GM21360 (cell line): ENCODE measurements at regions not wholly inside any gene's neighbourhood (a gene's known extent, or its start where the extent isn't known, plus 50 kb on each side); places are given as distances from the start of the nearest gene placed in this dataset.

Source experiments
- ATAC-seq: cut with Tn5 transposase; IDR thresholded peaks from one replicate; pipeline ENCODE4 v1.9.1; 2021; ENCODE audit warnings: mild to moderate bottlenecking, moderate library complexity; ENCODE audit not compliant: unreplicated experiment

DNA sequence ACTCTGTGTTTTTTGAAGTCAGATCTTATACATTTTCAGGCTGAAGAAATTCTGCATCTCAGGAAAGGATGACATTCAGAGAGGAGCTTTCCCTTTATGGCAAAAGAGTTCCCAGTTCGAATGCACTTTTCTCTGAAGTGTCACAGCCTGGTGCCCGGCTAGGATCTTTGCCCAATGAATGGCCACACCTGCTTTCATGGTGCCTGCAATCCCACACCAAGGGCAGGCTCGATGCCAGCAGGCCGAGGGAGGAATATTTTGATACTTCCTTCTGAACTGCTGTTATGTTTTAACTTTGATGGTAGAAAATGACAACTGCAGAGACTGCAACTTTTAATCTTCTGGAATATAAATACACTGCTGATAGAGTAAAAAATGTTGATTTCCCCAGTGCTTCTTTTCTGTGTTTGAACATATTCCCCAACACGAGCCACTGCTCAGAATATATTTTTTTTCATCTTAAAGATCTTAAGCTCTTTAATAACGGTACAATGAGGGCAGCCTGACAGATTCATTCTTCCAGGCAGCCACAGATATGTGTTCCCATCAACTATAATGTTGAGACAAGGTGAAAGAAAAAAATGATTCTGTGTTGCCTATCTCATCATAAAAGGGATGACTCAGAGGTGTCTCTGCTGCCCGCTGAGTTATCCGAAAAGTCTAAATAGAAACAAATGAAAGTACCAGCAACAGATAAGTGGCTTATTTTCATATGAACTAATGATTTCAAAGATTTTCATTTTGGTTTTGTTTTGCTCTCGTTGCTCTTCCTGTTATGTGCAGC is 848.5 kb downstream of the DCDC2C start:
- ATAC-seq: no peak

GRCh38 chr2:4553241-4553640 is 849.9 kb downstream of the DCDC2C start:
- ATAC-seq: no peak

- no peak for ATAC-seq
These were observed 852.9 kb downstream of the DCDC2C start for GRCh38 chr2:4556135-4556896.

DNA sequence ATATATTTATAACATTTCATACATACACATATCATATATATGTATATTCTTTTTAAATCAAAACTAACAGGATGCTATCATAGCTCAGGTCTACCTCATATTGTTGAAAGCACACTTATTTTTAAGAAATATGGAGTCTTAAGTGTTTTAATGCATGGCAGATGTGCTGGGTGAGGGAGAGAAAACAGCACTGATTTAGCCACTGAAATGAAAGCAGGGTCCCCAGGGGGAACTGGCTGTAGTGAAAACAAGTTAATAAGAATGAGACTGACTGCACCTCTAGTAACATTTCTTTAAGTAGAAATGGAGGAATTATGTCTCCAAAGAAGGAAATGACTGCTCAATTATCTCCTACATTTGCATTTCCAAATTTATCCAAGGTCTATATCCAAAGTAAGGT is 857.8 kb downstream of the DCDC2C start:
- ATAC-seq: no peak

DNA sequence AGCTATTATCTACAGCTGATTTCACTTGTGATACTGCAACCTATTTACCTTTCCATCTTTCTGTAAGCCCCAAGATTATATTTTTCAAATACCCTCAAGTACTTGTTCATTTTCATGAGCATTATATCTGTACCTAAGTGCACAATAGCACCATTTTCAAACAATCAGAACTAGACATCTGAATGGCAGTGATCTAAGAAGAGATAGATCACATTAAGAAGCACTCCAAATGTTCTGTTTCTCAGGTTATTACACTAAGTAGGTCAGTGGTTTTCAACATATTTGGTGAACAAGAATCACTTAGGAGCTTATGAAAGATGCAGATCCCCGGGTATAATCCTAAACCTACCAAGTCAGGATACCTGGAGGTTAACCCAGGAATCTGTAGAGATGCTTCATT is 872.7 kb downstream of the DCDC2C start:
- no peak for ATAC-seq

- no peak for ATAC-seq
These were observed 876.6 kb downstream of the DCDC2C start for GRCh38 chr2:4579977-4580376.

GRCh38 chr2:4585057-4585635 is 881.8 kb downstream of the DCDC2C start:
- no peak for ATAC-seq

GRCh38 chr2:4588606-4589005 is 885.2 kb downstream of the DCDC2C start:
- no peak for ATAC-seq

- no peak for ATAC-seq
These were observed 887.9 kb downstream of the DCDC2C start for GRCh38 chr2:4591261-4591660.

DNA sequence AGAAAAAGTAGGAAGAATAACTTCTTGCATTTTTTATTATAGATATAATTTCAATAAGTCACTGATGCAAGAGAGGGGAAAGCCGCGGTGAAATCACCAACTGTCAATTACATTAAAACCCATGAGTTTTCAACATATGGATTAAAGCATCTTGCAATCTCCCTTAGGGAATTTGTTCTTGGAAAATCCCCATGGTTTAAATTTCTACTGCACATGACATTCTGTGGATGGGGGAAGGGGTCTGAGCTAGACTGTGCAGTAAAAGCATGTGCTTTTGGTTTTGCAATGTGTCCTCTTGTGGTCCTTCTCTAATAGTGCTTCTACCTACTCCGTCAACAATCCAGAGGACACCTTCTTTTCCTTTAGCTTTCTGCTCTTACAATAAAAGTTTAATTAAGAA is 894.0 kb downstream of the DCDC2C start:
- ATAC-seq: no peak

GRCh38 chr2:4604767-4605166 is 901.4 kb downstream of the DCDC2C start:
- no peak for ATAC-seq

DNA sequence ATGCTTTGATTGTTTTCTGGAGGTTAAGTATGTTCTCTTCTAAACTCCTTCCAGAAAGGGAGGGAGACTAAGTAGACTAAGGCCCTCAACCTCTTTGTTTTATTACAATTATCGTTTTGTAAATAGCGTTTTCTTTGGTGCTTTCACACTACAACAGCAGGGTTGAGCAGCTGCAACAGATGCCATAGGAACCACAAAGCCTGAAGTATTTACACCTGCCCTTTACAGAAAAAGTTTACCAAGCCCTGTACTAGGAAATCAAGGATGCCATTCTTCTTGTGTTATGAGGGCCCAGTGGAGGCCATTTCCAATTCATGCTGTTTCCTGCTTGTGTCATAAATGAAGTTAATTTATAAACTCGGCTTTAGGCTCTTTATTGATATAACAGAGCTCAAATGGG is 914.8 kb downstream of the DCDC2C start:
- no peak for ATAC-seq

DNA sequence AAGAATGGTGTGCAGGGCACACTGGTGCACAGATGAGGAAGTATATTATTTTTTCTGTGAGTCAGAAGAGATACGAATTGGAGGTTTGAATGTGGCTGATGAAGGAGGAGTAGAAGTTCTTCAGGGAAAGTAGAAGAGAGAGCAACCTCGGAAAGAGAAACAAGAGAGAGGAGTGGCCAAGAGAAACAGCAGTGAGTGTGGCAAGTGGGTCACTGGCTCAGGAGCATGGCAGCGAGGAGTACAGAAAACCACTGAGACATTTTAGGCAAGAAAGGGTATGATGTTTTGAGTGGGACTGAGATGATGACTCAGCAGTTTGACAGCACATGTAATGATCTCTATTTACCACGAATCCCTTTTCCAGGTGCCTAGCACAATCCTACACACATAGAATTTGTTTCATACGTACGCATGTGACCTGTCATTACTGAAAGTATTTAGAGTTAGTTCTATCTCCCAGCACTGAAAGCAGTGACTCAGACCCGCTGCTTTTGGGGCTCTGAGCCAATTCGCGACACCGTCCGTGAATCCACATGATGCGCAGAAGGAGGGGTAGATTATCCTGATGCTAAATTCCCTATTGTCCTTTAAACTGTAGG is 915.4 kb downstream of the DCDC2C start:
- no peak for ATAC-seq

DNA sequence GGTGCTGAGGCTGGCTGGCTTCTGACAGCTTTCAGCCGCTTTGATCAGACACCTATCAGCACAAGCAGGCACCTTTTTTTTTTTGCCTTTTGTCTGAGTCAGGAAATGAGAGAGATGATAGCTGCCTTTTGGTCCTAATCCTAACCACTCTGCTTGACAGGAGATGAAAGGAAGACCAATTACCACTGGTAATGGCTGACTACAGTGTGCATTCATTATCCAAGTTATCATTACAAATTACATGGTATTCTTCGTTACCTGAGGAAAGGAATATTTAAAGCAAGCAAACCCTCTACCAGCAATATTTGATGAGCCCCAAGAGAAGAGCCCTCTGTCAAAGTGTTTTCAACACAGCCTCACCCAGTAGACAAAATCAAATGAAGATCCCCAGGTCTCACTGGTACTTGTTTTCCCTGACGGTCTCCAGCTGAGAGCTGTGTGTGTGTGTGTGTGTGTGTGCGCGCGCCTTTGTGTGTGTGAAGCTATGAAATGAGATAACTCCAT is 925.7 kb downstream of the DCDC2C start:
- no peak for ATAC-seq

- no peak for ATAC-seq
These were observed 931.9 kb downstream of the DCDC2C start for GRCh38 chr2:4635289-4635688.

- ATAC-seq: no peak
These were observed 950.6 kb downstream of the DCDC2C start for GRCh38 chr2:4653991-4654390.

- ATAC-seq: no peak
These were observed 953.0 kb downstream of the DCDC2C start for GRCh38 chr2:4656326-4656725.

DNA sequence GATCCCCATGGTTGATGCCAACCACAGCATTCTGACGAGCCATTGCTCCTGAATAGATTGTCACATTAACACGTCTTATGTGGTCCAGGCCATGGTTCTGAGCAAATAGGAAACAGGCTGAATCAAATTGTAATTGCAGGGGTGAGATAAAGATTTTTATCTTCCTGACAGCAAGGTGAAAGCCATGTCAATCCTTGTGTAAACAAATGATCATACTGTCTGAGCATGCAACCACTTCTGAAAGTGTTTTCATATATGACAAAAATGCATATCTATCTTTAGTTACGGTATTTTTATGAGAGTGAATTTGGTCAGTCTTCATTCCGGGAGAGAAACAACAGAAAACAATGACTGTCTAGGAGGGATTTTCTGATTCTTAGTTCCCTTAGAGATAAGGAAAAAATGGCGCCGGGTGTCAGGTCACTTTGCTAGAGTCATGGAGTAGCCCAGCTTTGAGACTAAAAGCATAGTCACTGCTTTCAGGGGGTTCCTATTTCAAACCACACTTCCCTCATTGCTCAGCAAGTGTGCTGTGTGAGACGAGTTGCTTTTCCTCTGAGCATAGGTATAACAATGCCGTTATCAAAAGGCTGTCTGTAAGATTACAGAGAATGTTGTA is 958.9 kb downstream of the DCDC2C start:
- no peak for ATAC-seq

DNA sequence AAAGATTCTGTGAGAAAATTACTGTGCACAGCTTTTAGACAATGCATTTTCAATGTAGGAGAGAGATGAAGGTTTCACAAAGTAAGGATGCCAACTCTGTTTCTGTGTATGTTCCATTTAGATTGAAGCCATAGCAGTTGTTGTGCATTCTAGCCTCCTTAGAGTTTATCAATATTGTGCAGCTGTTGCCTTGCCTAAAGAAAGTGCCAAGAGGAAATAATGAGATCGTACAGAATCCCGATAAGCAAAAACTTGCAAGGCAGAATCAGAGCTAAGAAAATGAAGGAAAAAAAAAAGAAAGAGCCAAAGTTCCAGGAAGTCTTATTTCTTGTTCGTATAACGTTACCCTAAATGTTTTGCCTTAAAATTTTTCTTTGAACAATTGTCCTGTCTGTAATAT is 965.0 kb downstream of the DCDC2C start:
- no peak for ATAC-seq

GRCh38 chr2:4670331-4670730 is 967.0 kb downstream of the DCDC2C start:
- no peak for ATAC-seq

GRCh38 chr2:4673025-4673489 is 969.7 kb downstream of the DCDC2C start:
- no peak for ATAC-seq
